Fibroblast of the conjunctiva (primary cell): ENCODE measurements at regions not wholly inside any gene's neighbourhood (a gene's known extent, or its start where the extent isn't known, plus 50 kb on each side); places are given as distances from the start of the nearest gene placed in this dataset.

Source experiments
- DNase-seq: peaks from one replicate; pipeline ENCODE4 v3.0.0-alpha.2; 2010; ENCODE audit warnings: low read depth

DNA sequence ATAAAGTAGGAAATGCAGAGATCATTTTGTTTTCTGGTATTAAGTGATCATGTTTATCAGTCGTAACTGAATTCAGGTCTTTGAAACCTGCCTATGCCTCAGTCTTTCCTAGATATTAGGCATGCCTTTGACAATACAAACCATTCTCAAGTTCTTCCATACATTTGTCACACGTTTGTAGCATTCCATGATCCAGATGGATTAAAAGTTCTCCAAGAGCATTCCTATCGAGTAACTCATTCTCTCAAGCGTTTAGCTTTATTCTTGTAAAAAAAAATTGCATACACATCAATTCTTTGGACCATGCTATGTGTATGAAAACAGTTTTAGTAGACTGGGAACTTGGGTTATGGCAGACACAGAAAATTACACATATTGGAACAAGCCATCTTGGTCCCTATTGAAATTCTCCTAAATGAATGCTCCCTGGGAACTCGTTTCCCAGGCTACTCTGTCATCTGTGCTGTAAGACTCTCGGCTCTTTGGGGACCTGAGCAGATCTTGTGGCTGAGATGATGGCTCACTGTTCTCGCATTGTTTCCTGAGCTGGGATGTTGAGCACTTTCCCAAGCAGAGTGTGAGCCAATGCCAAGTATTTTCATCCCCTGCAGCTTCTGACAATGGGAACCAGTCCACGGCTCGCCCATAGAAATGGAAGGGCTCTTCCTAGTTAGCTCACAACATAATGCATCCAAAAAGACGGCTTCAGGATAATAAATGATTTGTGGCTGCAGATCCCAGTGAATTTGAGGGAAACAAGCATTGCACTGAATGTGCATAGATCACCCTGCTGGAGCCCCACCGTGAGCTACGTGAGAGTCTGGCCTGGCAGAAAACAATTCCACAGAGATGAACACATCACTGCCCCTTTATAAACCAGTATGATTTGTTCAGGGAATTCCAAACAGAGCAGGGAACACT lies 230.2 kb downstream of the IRX1 start:
- DNase-seq = no peak

DNA sequence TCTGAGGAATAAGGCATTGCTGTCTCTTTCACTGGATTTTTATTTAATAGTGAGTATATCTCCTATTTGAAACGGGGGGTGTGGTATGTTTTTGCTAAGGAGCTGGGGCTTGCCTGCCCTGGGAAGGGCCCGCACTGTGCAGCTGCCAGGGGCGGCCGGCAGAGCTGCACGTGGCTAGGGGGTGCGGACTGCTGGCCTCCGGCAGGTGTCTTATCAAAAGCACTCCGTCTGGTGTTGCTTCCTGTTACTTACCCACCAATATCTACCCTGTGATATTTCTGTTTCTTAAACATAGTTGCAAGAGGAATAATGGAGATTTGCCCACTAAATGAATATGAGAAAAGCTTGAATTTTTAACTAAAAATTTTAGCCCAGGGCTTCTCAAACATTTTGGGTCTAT lies 232.0 kb downstream of the IRX1 start:
- no peak for DNase-seq

DNA sequence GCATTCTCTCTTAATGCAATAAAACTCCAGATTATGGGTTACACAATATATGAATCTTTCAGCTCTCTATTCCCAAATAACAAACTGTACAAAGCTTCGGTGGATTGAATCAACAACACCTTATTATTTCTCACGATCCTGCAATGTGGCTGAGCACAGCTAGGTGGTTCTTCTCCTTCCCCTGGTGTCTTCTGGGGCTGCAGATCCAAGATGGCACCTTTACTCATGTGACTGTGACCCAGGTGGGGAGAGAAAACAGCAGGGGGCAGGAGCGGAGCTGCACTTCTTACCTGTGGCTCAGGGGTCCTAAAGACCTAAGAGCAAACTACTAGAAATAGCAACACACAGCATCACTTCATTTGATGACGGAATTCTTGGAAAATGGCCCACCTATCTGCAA lies 233.1 kb downstream of the IRX1 start:
- DNase-seq = no peak

GRCh38 chr5:3833566-3833965 lies 237.9 kb downstream of the IRX1 start:
- DNase-seq = no peak

GRCh38 chr5:3835811-3836210 lies 240.2 kb downstream of the IRX1 start:
- no peak for DNase-seq

DNA sequence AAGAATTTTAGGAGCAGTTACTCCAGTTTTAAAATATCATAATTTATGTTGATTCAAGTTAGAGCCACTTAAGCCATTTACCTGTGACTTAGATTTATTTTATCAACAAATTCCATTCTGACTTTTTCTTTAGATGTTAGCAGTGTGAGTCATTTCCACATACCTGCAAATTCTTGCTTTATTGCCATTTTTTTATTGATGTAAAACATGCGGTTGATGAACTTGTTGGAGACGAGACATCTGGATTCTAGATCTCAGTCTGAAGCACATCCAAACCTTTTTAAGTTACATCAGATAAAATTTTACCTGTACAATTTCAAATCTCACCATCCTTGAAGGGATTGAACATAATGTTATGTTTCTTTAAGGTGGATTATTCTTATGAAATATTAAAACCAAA lies 240.9 kb downstream of the IRX1 start:
- no peak for DNase-seq

DNA sequence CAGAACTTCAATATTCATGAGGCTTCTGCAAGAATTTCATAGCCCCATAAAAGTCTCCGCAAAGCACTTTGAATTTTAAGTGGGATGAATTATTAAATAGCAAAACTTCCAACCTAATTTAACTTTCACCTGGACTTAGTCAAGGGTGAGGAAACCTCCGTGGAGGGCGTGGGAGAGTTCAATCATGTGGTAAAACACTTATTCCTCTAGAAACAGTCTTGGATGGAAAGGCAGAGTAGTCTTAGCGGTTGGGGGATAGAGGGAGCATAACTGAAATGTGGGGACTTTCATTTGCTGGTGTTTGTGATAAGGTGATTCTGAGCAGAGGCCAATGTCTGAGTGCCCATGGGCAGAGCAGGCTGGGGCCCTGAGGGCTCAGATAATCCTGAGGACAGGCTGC lies 241.9 kb downstream of the IRX1 start:
- no peak for DNase-seq

DNA sequence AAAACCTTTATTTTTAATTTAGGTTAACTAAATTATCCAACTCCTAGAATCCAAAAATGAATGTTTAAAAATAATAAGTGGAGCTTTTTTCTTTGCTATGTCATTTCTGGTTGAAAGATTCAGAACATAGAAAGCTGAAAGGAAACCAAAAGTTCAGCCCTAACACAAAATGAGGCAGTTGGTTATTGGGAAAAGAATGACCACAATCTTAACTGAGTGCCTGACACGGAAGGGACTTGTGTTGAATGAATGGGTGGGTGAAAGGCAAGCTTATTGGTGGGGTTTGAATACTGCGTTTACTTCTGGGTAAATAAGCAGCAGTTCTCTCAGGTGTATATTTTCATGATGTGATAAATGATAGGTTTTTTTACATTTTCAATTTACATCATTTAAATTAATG lies 243.5 kb downstream of the IRX1 start:
- DNase-seq = no peak

DNA sequence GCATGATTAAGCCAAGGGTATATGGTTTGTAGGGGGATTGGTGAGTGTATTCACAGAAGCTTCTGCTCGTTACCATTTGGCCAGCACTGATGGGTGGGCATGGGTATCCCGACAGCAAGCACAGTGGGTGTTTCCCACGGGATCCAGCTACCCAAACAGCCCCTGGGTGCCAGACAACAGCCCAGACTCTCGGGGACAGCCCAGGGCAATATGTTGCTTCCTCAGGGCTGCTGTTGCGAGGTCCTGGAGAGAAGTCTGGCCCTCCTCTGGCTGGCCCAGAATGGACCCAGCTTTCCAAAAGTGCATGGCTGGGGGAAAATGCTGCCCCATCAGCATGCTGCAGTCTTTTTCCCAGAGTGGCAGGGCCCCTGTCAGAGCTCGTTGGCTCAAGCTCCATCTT lies 247.0 kb downstream of the IRX1 start:
- no peak for DNase-seq

DNA sequence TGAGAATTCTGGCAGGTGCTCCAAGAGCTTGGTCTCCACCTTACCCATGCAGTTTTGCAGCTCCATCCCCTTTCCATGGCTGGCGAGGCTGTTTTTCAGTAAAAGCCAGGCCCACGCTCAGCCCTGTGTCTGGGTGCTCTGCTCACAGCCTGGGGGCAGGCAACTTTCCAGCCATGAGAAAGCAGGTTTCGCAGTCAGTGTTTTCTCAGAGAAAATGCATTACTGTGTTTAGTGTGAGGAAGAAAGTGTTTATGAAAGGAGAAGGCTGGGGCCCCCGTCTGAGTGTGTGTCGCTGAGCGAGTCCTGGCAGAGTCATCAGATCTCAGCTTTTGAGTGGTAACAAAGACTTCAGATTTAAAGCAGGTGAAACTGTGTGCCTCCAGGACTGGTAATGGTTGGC lies 248.1 kb downstream of the IRX1 start:
- no peak for DNase-seq

- no peak for DNase-seq
Observed at GRCh38 chr5:3844266-3844665, 248.6 kb downstream of the IRX1 start.

- DNase-seq = no peak
Observed at GRCh38 chr5:3845230-3845629, 249.6 kb downstream of the IRX1 start.

DNA sequence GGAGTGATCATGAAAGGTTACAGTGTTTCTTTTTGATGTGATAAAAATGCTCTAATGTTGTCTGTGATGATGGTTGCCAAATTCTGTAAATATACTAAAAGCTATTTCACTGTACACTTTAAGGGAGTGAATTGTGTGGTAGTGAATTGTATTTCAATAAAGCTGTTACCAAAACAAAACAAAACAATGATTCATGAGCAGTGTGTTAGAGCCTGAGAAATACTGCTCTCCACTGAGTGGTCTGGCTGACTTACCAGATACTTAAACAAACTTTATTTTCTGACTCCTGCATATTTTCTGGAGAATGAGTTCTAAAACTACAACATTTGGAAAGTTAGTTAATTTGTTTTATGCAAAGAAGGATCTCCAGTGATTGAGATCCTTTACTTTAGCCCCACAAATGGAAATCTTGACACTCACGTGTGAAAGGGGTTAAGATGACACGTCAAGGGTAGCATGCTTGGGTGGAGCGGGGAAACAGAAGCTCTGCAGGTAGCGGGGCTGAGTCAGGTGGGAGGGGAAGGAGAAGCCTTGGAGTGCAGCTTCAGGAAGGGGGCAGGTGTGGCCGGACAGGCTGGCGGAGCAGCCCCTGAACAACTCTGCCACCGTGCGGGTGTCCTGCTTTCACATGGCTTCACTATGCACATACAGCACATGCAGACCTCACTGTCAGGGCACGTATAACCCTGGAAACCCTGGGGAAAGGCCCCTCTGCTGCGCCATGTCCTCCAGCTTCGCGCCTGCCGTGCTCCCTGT lies 256.7 kb downstream of the IRX1 start:
- no peak for DNase-seq

DNA sequence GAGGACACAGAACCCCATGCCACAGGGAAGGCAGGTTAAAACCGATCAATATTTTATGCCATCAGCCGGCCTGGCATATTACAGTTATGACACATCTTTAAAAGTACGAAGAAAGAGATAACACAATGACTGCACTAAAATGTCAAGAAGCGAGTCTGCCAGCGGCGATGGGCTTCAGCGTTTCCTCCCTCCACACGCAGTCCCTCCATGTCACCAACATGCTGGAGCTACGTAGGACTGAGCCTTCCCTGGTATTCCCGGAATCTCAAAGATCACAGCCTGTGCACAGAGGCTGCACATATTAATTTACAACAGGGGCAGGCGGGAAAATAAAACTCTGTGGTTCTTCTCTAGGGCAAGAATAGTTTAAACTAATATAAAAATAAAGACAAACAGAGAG lies 257.7 kb downstream of the IRX1 start:
- no peak for DNase-seq

GRCh38 chr5:3854188-3854821 lies 258.7 kb downstream of the IRX1 start:
- DNase-seq = no peak

GRCh38 chr5:3856036-3856435 lies 260.4 kb downstream of the IRX1 start:
- DNase-seq = no peak

DNA sequence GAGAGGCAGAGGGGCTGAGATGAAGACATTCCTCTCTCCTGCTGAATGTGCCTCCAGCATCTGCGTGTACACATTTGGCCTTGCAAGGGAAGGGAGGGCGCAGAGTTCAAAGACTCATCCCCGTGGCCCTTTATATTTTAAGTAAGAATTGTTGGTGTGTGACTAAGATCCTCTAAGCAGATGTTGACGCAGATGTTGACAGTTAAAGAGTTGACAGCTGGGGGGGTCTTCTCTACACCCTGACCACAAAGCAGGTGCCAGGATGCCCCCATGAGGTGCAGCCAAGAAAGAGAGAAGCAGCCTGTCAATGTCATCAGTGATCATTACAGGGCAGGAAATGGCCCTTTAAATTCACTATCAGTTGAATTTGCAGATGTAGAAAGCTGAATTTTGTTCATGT lies 262.9 kb downstream of the IRX1 start:
- no peak for DNase-seq

- DNase-seq = no peak
Observed at GRCh38 chr5:3862906-3863305, 267.3 kb downstream of the IRX1 start.

GRCh38 chr5:3875144-3875543 lies 279.5 kb downstream of the IRX1 start:
- no peak for DNase-seq

DNA sequence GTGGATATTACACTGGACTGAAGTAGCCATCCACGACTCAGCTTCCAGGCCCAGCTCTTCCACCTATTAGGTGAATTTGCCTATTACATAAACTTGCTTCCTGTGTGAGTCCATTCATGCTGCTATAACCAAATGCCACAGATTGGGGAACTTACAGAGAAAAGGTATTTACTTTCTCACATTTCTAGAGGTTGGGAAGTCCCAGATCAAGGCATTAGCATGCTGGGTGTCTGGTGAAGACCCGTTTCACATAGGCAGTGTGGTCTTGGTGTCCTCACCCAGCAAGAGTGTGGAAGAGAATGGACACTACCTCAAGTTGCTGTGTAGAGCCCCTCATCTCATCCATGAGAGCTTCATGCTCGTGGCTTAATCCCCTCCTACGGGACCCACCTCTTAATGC lies 282.6 kb downstream of the IRX1 start:
- no peak for DNase-seq

GRCh38 chr5:3883040-3883439 lies 287.4 kb downstream of the IRX1 start:
- no peak for DNase-seq

DNA sequence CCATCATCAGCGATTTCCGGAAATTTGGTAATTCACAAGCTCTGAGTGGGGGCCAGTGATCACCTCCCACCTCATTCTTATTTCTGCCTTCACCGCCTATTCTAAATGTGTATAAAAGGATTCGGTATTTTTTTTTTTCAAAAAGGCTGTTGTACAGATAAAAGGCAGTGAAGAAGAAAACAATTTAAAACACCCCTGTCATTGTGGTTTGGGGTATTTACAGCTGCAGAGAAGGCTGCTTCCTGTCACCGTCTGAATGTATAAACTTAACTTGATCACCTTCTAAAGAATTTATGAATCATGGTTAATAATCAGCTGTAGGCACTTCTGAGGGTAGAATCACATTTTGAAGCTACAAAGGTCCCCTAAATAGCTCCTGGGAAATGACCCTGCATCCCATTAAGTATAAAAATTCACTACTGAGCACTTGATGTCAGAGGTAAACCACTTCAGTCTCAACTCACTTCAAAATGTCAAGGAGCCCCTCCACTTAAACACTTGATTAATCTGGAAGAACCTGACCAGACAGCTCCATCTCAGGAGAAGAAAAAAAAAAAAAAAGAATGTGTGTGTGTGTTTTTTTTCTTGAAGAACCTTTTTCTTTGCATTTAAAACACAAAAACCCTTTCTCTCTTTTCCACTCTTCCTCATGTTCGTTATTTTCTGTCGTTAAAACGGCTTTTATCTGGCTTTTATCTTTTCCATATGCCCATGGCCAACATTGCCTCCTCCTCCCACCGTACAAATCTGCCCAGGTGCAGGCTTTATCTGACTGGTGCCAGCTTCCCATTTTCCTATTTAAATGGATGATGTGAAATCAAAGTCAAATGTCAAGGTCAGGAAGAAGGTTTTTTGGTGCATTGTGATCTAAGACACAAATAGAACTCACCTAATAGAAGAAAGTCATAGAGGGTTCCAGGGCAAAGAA lies 291.2 kb downstream of the IRX1 start:
- DNase-seq = no peak
